Body of pancreas (tissue), 4 donors: ENCODE measurements at regions not wholly inside any gene's neighbourhood (a gene's known extent, or its start where the extent isn't known, plus 50 kb on each side); places are given as distances from the start of the nearest gene placed in this dataset.

ENCODE experiments used
- POLR2A ChIP-seq, 3 donors: fragments of 450-650 bp; IDR thresholded peaks; one replicate each; pipeline ENCODE4 v1.6.1; 2016; ENCODE audit warnings: antibody characterized with exemption in 3 of 3, mild to moderate bottlenecking in 2 of 3
- TF ChIP-seq, protein P1 (sequence below), 7 experiments: fragments of 450-650 bp in 4 of 7; fragments of 200-600 bp in 3 of 7; sonication (generic) in 3 of 7; IDR thresholded peaks; one replicate each; pipeline ENCODE4 v1.5.1; 2016 to 2019; ENCODE audit warnings: antibody characterized with exemption in 7 of 7

DNA sequence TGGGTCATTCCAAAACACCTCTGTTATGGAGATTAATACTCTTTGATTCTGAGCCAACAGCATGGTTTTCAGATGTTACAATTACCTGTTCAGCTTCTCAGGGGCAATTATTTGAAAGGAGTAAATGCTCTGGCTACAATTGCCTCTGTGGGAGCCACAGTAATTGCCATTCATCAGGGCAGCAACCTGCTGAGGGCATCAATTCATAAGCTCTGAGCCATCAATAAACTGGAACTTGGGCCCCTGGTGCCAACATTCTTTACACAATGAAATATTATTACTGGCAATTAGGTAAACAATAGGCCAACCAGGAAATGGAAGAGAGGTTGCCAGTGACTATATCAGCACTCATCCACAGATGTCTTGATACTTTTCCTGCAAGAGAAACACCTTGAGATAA, 660.8 kb downstream of the MECOM start:
- TF ChIP-seq, protein P1, sequence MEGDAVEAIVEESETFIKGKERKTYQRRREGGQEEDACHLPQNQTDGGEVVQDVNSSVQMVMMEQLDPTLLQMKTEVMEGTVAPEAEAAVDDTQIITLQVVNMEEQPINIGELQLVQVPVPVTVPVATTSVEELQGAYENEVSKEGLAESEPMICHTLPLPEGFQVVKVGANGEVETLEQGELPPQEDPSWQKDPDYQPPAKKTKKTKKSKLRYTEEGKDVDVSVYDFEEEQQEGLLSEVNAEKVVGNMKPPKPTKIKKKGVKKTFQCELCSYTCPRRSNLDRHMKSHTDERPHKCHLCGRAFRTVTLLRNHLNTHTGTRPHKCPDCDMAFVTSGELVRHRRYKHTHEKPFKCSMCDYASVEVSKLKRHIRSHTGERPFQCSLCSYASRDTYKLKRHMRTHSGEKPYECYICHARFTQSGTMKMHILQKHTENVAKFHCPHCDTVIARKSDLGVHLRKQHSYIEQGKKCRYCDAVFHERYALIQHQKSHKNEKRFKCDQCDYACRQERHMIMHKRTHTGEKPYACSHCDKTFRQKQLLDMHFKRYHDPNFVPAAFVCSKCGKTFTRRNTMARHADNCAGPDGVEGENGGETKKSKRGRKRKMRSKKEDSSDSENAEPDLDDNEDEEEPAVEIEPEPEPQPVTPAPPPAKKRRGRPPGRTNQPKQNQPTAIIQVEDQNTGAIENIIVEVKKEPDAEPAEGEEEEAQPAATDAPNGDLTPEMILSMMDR (IDR thresholded peaks at IDR 0.05): no peak
- no peak for TF ChIP-seq POLR2A (IDR thresholded peaks at IDR 0.05)
